ENCODE measurements at regions not wholly inside any gene's neighbourhood (a gene's known extent, or its start where the extent isn't known, plus 50 kb on each side); places are given as distances from the start of the nearest gene placed in this dataset.

DNA sequence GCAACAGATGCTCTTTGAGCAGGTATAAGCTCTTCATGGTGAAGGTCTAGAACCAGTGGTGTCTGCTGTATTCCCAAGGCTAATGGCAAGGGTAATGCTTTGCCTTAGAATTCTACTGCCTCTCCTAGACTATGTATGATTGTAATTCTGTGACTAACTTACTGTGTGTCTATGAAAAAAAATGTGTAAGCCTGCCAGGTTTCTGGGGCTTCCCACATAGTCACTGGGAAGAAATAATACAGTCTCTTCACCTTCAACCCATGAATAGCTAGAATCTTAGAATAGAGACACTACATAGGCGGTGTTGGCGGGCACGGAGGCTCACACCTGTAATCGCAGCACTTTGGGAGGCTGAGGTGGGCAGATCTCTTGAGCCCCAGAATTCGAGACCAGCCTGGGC is 84.1 kb downstream of the C11orf91 start:
- peak in 1 of 56 donors; percentile 12 for DNase-seq

GRCh38 chr11:33615751-33616150 is 84.9 kb downstream of the C11orf91 start:
- DNase-seq = no peak

DNA sequence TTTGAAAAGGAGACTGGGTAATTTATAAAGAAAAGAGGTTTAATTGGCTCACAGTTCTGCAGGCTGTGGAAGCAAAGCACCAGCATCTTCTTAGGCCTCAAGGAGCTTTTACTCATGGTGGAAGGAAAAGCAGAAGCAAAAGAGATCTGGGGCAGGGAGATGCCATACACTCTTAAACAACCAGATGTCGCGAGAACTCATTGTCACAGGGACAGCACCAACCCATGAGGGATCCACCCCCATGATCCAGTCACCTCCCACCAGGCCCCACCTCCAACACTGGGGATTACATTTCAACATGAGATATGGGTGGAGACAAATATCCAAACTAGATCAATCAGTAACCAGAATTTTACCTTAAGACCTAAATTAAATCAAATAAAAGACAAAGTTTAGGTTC is 87.2 kb downstream of the C11orf91 start:
- DNase-seq = no peak

- no peak for DNase-seq
These were observed 89.7 kb downstream of the C11orf91 start for GRCh38 chr11:33610903-33611302.

DNA sequence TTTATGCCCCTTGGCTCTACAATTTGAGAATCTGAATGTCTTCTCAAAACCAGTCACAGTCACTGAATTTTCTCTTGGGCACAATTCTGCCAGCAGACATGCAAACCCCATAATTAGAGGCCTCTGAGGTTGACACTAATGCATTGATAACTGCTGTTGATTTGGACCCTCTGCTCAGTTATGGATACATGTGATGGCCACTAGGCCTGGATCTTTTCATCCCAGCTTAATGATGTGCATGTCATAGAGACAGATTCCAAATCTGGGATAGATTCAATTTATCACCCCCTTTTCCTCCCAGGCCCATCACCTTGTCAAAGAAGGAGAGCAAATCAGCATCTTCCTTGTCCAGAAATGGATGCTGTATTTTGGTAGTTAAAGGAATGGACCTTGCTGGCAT is 92.2 kb downstream of the C11orf91 start:
- no peak for DNase-seq

- DNase-seq = no peak
These were observed 93.9 kb downstream of the C11orf91 start for GRCh38 chr11:33606762-33607161.

DNA sequence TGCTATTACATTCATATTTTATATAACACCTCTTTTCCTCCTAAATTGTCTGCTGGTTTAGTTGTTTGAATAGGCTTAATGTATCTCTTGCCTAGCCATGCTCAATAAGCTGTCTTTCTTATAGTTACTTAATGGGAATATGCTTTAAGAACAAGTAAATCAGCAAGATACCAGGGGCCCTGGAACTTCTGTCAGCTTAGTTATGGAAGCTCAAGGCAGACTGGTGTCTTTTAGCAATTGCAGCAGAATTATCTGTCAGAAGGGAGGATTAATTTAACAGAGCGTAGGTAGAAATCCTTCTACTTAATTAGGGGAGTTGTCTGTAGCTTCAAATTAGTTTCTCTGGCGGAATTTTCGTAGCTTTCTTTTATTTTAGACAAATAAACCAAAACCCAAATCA is 94.9 kb downstream of the C11orf91 start:
- peak in 1 of 56 donors; percentile 10 for DNase-seq

DNA sequence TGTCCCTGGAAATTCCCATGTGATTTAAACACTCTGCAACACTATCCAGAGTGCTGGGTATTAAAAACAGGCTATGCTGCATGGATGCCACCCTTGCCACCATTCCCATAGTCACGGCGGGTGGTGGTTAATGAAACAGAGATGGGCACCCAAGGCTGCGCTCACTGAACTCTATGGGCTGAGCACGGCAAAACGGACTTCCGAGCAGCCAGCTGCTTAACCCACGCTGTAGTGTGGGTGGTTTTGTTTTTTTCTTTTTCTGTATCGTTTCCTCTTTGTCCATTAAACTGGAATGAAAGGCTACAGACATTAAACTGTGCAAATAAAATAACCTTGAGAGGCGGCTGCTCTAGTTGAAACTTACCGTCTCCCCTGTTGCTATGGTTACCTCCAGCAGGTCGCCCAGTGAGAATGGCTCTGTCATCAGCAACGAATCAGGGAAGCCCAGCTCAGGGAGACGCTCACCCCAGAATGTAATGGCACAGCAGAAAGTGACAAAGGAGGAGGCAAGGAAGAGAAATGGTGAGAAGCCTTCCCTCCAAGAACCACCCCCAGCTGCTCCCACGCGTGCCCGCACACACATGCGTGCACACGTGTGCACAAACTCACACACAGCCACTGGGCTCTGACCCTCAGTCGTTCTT is 102.1 kb downstream of the C11orf91 start:
- peak in 43 of 56 donors; percentile 8 to 84 (median 54) for DNase-seq

GRCh38 chr11:33594188-33594587 is 106.4 kb downstream of the C11orf91 start:
- DNase-seq = no peak

DNA sequence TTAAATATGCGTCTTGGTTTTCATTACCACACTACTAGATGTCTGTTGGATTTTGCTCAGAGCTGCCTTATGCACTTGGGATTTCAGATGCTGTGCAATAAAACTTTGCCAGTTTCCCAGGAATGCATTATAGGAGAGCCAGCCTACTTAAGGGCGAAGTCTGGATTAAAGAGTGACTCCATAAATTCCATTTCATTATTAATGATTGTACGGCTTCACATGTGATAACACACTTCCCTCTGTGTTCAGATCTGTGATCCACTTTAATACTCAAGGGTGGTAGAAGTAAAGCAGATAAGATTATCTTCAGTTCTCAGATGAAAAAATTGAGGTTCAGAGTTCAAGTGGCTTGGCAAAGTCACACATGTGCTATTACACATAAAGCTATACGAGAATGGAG is 110.2 kb downstream of the C11orf91 start:
- DNase-seq = no peak

DNA sequence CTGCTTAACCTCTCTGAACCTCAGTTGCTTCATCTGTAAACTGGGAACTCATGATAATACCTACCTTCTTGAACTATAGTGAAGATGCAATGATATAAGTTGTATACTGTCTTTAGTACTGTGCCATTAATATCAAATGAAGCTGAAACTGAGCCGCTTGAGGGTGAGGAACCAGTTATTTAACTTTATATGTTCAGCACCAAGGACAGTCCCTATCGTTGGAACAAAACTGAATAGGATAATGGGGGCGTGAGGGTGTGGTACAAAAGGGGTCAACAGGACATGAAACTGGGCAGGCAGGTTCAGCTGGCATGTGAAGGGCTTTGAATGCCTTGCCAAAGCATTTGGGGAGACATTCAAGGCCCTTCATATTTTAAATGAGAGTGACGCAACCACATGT is 112.6 kb downstream of the C11orf91 start:
- no peak for DNase-seq

DNA sequence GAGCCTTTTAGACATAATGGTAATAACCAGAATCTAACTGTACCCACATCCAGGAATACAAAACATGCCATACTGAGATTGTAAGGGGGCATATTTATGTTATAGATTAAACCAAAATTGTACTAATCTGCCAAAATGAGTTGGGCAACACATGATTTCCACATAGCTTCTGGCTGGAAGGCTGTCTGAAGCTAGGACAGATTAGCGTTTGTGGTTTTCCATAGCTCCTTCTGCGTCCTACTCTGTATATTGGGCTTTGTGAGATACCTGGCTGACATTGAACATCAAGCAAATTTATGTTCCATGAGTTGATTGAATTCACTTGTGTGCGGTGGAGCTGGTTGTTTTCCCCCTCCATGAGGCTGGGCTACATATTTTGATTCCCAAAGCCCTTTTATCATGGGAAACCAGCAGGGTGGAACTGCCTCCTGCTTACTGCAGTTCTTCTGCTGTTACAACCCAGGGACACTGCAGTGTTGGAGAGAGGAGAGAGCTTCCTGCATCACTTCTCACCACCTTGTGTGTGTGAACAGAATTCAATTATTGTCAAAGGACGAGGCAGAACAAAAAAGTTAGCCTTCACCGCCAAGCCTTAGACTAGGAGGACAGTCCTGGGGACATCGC is 114.9 kb downstream of the C11orf91 start:
- no peak for DNase-seq

GRCh38 chr11:33582636-33583325 is 117.8 kb downstream of the C11orf91 start:
- no peak for DNase-seq

- no peak for DNase-seq
These were observed 121.5 kb downstream of the C11orf91 start for GRCh38 chr11:33579101-33579500.

DNA sequence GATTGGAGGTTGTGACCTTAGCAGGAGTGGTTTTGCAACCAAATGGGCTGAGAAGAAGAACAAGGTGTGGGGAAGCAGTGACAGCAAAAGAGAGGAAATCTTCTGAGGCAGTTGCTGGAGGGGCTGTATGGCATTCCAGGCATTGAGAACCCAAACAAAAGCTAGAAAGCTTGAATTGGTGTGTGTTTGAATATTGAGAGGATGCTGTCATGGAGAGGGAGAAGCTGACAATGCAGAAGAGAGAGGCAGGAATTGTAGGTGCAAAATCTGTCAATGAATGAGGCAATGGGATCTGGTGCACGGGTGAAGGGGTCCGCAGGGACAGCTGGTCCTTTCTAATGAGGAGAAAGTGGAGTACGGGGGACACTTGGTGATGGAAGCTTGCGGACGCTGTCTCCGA is 123.4 kb downstream of the C11orf91 start:
- no peak for DNase-seq

DNA sequence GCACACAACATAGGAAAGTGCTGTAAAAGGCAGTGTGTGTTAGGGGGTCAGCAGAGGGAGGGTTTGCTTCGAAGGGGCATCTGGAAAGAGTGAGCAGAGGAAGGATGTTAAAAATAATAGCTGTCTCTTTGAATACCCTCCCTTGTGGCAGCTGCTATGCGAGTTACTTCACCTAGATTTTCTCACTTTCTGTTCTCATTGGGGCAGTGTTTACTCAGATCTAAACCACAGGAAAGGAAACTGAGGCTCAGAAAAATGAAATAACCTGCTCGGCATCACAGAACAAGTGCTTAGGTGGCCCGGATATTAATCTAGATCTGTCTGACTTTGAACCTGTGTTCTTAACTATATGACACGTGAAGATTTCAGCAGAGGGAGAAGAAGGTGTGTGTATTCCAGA is 125.3 kb downstream of the C11orf91 start:
- no peak for DNase-seq

DNA sequence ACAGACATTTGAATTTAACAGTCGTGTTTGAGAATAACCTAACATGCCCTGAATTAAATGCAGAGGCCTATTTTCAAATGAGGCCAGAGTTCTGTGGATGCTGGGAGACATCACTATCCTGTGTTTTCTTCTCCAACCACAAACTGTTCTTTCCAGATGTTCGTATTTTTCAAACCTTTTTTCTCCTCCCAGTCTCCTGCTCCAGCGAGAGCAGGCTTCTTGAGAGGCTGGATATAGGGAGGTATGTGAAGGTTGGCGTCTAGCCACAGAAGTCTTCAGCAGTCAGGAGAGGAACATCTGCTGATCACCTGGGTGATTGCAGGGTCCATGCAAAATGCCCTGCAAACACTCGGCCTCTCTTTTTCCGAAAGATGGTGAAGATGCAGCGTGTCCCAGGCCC is 126.3 kb downstream of the C11orf91 start:
- no peak for DNase-seq

- no peak for DNase-seq
These were observed 131.3 kb downstream of the C11orf91 start for GRCh38 chr11:33569333-33569732.

DNA sequence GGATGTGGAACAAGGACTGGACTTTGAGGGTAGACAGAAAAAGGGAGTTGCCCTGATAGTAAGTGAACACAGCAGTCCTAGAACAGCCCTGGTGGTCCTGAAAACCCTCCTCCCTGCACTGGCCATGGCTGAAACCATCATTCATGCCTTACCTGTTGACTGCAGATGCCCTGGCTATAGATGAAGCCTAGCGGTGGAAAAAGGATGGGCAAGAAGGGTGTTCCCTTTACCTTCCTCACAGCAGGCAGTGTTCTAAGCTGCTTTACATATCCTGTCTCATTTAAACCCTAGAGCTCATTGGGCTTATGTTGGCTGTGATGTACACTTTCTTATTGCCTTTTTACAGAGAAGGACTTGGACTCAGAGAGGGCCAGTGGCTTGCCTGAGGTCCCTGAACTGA is 133.6 kb downstream of the C11orf91 start:
- no peak for DNase-seq

DNA sequence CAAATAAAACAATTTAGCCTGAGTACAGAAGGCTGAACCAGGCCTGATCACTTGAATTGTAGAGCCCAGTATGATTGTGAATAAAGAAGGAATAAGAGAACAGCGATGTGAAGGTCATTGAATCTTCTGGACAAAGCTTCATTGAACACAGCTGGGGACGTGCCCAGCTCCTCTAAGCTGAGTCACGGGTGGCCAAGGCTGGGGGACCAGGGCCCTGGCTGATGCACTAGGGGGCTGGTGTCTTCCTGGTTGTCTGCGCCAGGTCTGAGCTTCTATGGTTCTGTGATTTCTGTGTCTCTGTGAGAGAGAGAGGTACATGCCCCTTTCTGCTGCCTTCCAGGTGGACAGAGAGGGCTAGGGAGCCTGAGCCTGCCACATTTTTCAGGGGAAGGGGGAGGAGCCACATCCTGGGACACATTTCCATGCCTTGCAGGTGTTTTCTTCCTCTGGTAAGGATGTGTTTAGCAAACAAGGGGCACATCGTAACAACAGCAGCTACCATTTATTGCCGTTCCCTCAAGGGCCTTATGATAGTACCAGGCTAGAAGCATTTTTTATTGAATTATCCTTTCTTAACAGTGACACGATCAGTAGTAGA is 135.7 kb downstream of the C11orf91 start:
- peak in 48 of 56 donors; percentile 2 to 73 (median 38) for DNase-seq

- DNase-seq = no peak
These were observed 139.9 kb downstream of the C11orf91 start for GRCh38 chr11:33560729-33561128.

- no peak for DNase-seq
These were observed 141.1 kb downstream of the C11orf91 start for GRCh38 chr11:33559567-33559966.
